ENCODE measurements at regions not wholly inside any gene's neighbourhood (a gene's known extent, or its start where the extent isn't known, plus 50 kb on each side); places are given as distances from the start of the nearest gene placed in this dataset.

- DNase-seq = peak; percentile 79 to 93
- intact Hi-C loops (cut with DNase I; ENCODE audit: low total_unique reads) = loop anchor here (1.0 to 10.0 kb wide), 4 partner anchors 12 to 1056 kb away; partner anchors contain the start of gene MSANTD3
- H3K4me3 ChIP-seq = peak overlapping the region; percentile 53 to 70 (median 60)
- no peaks in the 10 kb centered on the region for H3K27me3 ChIP-seq
- TF ChIP-seq CTCF (IDR thresholded peaks at IDR 0.05 in 4 of 5, conservative IDR thresholded peaks at IDR 0.05 in 1 of 5) = no peak
- TF ChIP-seq POLR2A (IDR thresholded peaks at IDR 0.05) = peak; percentile 92 to 93
- peak; percentile 85 to 92 for ATAC-seq
- peak overlapping the region; percentile 92 to 99 (median 96) for H3K27ac ChIP-seq
- H3K9me3 ChIP-seq = no peaks in the 10 kb centered on the region
- H3K36me3 ChIP-seq = no peaks in the 10 kb centered on the region
- in situ Hi-C loops (cut with MboI; ENCODE audit: low sequenced_read_pairs in 4 of 4) = loop anchor here in 1 of 4 donors (10.0 kb wide), 1 partner anchor 114 kb away; no protein-coding TSS in a partner anchor
- H3K4me1 ChIP-seq = peaks cover 37 to 48% of the 10 kb centered on the region in 2 donors
Observed at GRCh38 chr9:99368341-99369326, 146.6 kb downstream of the SEC61B start.

GRCh38 chr9:99369327-99369722 lies 147.2 kb downstream of the SEC61B start:
- in situ Hi-C loops (cut with MboI; ENCODE audit: low sequenced_read_pairs in 4 of 4) = loop anchor here in 1 of 4 donors (10.0 kb wide), 1 partner anchor 115 kb away; no protein-coding TSS in a partner anchor
- ATAC-seq (no peak), DNase-seq (no peak)
- H3K27me3 ChIP-seq = no peaks in the 10 kb centered on the region
- H3K4me3 ChIP-seq = peak overlapping the region in 3 of 4 donors; percentile 53 to 70 (median 59)
- H3K27ac ChIP-seq = peak overlapping the region; percentile 92 to 99 (median 96)
- peaks cover 37 to 48% of the 10 kb centered on the region in 2 donors for H3K4me1 ChIP-seq
- H3K9me3 ChIP-seq = no peaks in the 10 kb centered on the region
- intact Hi-C loops (cut with DNase I; ENCODE audit: low total_unique reads) = loop anchor here (1.0 to 10.0 kb wide), 3 partner anchors 13 to 1055 kb away; partner anchors contain the start of gene MSANTD3
- TF ChIP-seq POLR2A (IDR thresholded peaks at IDR 0.05) = no peak
- TF ChIP-seq CTCF (IDR thresholded peaks at IDR 0.05 in 4 of 5, conservative IDR thresholded peaks at IDR 0.05 in 1 of 5) = no peak
- H3K36me3 ChIP-seq = no peaks in the 10 kb centered on the region

- no peak overlapping the region for H3K4me3 ChIP-seq
- no peak for TF ChIP-seq POLR2A (IDR thresholded peaks at IDR 0.05)
- TF ChIP-seq CTCF (IDR thresholded peaks at IDR 0.05 in 4 of 5, conservative IDR thresholded peaks at IDR 0.05 in 1 of 5) = no peak
- ATAC-seq (no peak), DNase-seq (no peak)
- H3K36me3 ChIP-seq = no peaks in the 10 kb centered on the region
- H3K27ac ChIP-seq = peak overlapping the region in 2 of 4 donors; percentile 99
- H3K27me3 ChIP-seq = no peaks in the 10 kb centered on the region
- in situ Hi-C loops (cut with MboI; ENCODE audit: low sequenced_read_pairs in 4 of 4) (no loop called here), intact Hi-C loops (cut with DNase I; ENCODE audit: low total_unique reads) (no loop called here)
- H3K9me3 ChIP-seq = no peaks in the 10 kb centered on the region
- H3K4me1 ChIP-seq = peaks cover 37 to 46% of the 10 kb centered on the region in 2 donors
Observed at GRCh38 chr9:99370376-99370775, 148.3 kb downstream of the SEC61B start.

- Histone ChIP-seq H3K27me3 (no peaks in the 10 kb centered on the region), H3K9me3 (no peaks in the 10 kb centered on the region), H3K27ac (no peak overlapping the region), H3K4me3 (no peak overlapping the region), H3K36me3 (no peaks in the 10 kb centered on the region), H3K4me1 (peaks cover 35 to 36% of the 10 kb centered on the region in 2 donors)
- no peak for ATAC-seq
- no peak for TF ChIP-seq POLR2A (IDR thresholded peaks at IDR 0.05)
- TF ChIP-seq CTCF (IDR thresholded peaks at IDR 0.05 in 4 of 5, conservative IDR thresholded peaks at IDR 0.05 in 1 of 5) = no peak
- intact Hi-C loops (cut with DNase I; ENCODE audit: low total_unique reads) (no loop called here), in situ Hi-C loops (cut with MboI; ENCODE audit: low sequenced_read_pairs in 4 of 4) (no loop called here)
- DNase-seq = no peak
Observed at GRCh38 chr9:99371376-99371775, 149.3 kb downstream of the SEC61B start.
